ENCODE measurements at regions not wholly inside any gene's neighbourhood (a gene's known extent, or its start where the extent isn't known, plus 50 kb on each side); places are given as distances from the start of the nearest gene placed in this dataset.
"Not testable (repeated sequence)": the region's sequence is repeated elsewhere in the genome, so short reads cannot be mapped to it uniquely, and the experiment has no call there.

DNA sequence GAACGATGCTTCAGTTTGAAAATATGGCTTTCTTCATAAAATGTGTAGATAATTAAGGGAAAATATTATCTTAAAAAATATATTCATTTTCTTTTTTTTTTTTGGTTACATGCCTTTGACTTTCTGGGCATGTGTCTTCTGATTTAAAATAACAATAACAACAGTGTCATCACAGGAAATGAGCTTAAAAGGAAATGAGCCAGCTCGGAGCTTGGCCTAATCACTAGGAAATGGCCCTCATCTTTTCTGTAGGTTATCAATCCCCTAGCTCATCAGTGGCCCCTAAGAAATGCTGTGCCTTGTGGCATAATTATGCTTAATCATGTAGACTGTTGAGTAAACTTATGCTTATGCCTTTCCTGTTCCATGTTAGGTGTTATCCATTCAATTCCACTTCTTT is 141.8 kb upstream of the FHL2 start:
- peaks cover 3% of the 10 kb centered on the region for H3K4me1 Mint-ChIP-seq
- H3K27me3 Mint-ChIP-seq, result peaks cover 30% of the 10 kb centered on the region
- no peak for DNase-seq (ENCODE audit: low spot score in 2 of 2)
- no peak for ATAC-seq (replicated peaks; ENCODE audit: extremely low read depth, poor library complexity, severe bottlenecking)
- no peaks in the 10 kb centered on the region for H3K36me3 Mint-ChIP-seq (ENCODE audit: insufficient read depth)
- H3K27ac Mint-ChIP-seq (ENCODE audit: low read depth), result no peak overlapping the region
- H3K4me3 Mint-ChIP-seq, result no peak overlapping the region
- no peaks in the 10 kb centered on the region for H3K9me3 Mint-ChIP-seq

DNA sequence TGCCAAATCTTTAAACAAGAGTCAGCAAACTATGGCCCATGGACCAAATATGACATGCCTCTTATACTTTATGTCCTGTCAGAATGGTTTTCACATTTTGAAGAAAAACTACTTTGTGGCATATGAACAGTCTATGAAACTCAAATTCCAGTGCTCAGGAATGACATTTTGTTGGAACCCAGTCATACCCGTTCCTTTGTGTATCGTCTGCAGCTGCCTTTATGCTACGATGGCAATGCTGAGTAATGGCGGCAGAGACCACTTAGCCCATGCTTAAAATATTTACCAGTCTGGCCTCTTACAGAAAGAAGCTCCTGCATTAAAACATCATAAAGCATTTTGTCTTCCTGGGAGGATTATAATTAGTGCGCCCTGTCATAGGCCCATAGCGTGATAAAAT is 140.5 kb upstream of the FHL2 start:
- Mint-ChIP-seq H3K4me3 (no peak overlapping the region), H3K27me3 (peaks cover 32% of the 10 kb centered on the region), H3K9me3 (no peaks in the 10 kb centered on the region)

DNA sequence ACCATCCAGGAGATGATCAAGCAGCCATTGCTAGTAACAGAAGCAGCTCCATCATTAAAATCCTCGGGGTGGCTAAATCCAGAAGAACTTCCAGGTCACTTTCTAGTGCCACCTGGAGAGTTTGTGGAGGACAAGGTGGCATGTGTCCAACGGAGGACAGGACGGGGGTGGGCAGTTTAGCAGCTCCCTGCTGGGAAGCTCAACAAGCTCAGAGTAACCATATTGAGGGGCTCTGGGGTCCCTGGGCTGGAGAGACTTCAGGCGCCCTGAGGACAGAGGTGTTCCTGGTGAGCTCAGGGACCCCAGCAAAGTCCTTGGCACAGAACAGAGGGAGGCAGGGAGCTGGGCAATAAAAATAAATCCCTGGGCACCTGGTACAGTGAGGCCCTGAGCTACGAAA is 140.0 kb upstream of the FHL2 start:
- no peaks in the 10 kb centered on the region for H3K9me3 Mint-ChIP-seq
- H3K36me3 Mint-ChIP-seq (ENCODE audit: insufficient read depth), result no peaks in the 10 kb centered on the region
- no peak overlapping the region for H3K4me3 Mint-ChIP-seq
- DNase-seq (ENCODE audit: low spot score in 2 of 2) (no peak), ATAC-seq (replicated peaks; ENCODE audit: extremely low read depth, poor library complexity, severe bottlenecking) (no peak)
- H3K27me3 Mint-ChIP-seq, result peaks cover 32% of the 10 kb centered on the region
- H3K27ac Mint-ChIP-seq (ENCODE audit: low read depth), result no peak overlapping the region
- H3K4me1 Mint-ChIP-seq, result no peaks in the 10 kb centered on the region

More for the DNA sequence above, 140.5 kb upstream of the FHL2 start:
- Mint-ChIP-seq H3K4me1 (no peaks in the 10 kb centered on the region), H3K36me3 (ENCODE audit: insufficient read depth) (no peaks in the 10 kb centered on the region), H3K27ac (ENCODE audit: low read depth) (no peak overlapping the region)
- ATAC-seq (replicated peaks; ENCODE audit: extremely low read depth, poor library complexity, severe bottlenecking), result no peak
- DNase-seq (ENCODE audit: low spot score in 2 of 2), result no peak

DNA sequence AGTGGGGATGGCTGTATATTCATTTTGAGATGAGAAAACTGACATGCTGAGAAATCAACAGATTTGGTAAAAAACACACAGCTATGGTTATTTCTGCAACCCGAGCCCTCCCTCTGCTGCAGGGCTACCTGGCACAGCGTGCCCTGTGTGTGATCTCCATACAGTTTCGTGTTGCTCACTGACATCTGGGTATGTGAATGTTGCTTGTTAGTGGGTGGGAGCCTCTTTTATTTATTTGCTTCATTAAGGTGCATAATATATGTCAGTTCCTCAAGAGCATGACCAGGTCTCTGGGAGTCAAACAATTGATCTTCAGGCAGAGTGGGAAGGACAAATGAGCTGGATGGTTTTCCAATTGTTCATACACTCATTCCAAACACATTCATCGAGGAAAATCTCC is 139.1 kb upstream of the FHL2 start:
- ATAC-seq (replicated peaks; ENCODE audit: extremely low read depth, poor library complexity, severe bottlenecking) (no peak), DNase-seq (ENCODE audit: low spot score in 2 of 2) (no peak)
- H3K36me3 Mint-ChIP-seq (ENCODE audit: insufficient read depth), result no peaks in the 10 kb centered on the region
- no peaks in the 10 kb centered on the region for H3K9me3 Mint-ChIP-seq
- H3K27ac Mint-ChIP-seq (ENCODE audit: low read depth), result no peak overlapping the region
- H3K4me1 Mint-ChIP-seq, result no peaks in the 10 kb centered on the region
- no peak overlapping the region for H3K4me3 Mint-ChIP-seq
- peaks cover 32% of the 10 kb centered on the region for H3K27me3 Mint-ChIP-seq

DNA sequence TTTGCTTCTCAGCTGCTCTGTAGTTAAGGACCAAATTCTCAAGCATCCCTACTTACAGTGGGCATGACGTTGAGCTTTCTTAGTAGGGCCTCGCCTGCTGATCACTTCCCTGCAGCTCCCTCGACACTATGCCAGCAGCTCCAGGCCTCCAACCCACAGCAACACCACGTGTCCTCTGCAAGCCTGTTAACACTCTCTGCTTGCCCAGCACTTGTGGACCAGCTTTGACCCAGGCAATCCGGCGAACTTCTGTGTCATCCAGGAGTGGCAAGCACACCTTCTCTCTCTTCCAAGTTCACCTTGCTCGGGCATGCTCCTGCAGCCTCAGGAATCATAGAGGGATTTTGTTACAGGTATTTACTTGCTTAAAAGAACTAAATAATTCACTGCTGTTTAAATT is 138.6 kb upstream of the FHL2 start:
- no peak for DNase-seq (ENCODE audit: low spot score in 2 of 2)
- no peak overlapping the region for H3K4me3 Mint-ChIP-seq
- ATAC-seq (replicated peaks; ENCODE audit: extremely low read depth, poor library complexity, severe bottlenecking), result no peak
- H3K4me1 Mint-ChIP-seq, result no peaks in the 10 kb centered on the region
- H3K27me3 Mint-ChIP-seq, result peaks cover 32% of the 10 kb centered on the region
- no peak overlapping the region for H3K27ac Mint-ChIP-seq (ENCODE audit: low read depth)
- no peaks in the 10 kb centered on the region for H3K36me3 Mint-ChIP-seq (ENCODE audit: insufficient read depth)
- no peaks in the 10 kb centered on the region for H3K9me3 Mint-ChIP-seq

DNA sequence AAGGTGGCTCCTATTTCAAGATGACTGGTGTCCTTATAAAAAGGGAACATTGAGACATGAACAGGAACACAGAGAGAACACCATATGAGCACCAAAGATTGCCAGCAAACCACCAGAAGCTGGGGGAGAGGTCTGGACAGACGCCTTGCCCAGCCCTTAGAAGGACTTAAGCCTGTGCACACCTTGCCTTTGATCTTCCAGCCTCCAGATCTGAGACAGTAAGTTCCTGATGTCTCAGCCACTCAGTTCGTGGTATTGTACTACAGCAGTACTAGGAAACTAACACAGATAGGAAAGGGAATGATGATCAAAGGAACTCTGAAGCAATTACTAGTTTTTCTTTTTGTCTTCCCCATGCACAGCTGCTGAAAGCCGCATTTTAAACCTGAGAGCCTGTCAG is 137.3 kb upstream of the FHL2 start:
- H3K27me3 Mint-ChIP-seq, result peaks cover 32% of the 10 kb centered on the region
- no peaks in the 10 kb centered on the region for H3K36me3 Mint-ChIP-seq (ENCODE audit: insufficient read depth)
- ATAC-seq (replicated peaks; ENCODE audit: extremely low read depth, poor library complexity, severe bottlenecking) (no peak), DNase-seq (ENCODE audit: low spot score in 2 of 2) (no peak)
- no peak overlapping the region for H3K27ac Mint-ChIP-seq (ENCODE audit: low read depth)
- no peaks in the 10 kb centered on the region for H3K4me1 Mint-ChIP-seq
- H3K4me3 Mint-ChIP-seq, result no peak overlapping the region
- H3K9me3 Mint-ChIP-seq, result no peaks in the 10 kb centered on the region

DNA sequence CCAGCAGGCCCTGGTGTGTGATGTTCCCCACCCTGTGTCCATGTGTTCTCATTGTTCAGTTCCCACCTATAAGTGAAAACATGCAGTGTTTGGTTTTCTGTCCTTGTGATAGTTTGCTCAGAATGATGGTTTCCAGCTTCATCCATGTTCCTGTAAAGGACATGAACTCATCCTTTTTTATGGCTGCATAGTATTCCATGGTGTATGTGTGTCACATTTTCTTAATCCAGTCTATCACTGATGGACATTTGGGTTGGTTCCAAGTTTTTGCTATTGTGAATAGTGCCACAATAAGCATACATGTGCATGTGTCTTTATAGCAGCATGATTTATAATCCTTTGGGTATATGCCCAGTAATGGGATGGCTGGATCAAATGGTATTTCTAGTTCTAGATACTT is 130.4 kb upstream of the FHL2 start:
- not testable (repeated sequence) for H3K27me3 Mint-ChIP-seq; H3K36me3 Mint-ChIP-seq (ENCODE audit: insufficient read depth); DNase-seq (ENCODE audit: low spot score in 2 of 2); H3K4me3 Mint-ChIP-seq; ATAC-seq (replicated peaks; ENCODE audit: extremely low read depth, poor library complexity, severe bottlenecking); H3K27ac Mint-ChIP-seq (ENCODE audit: low read depth); H3K9me3 Mint-ChIP-seq; H3K4me1 Mint-ChIP-seq

DNA sequence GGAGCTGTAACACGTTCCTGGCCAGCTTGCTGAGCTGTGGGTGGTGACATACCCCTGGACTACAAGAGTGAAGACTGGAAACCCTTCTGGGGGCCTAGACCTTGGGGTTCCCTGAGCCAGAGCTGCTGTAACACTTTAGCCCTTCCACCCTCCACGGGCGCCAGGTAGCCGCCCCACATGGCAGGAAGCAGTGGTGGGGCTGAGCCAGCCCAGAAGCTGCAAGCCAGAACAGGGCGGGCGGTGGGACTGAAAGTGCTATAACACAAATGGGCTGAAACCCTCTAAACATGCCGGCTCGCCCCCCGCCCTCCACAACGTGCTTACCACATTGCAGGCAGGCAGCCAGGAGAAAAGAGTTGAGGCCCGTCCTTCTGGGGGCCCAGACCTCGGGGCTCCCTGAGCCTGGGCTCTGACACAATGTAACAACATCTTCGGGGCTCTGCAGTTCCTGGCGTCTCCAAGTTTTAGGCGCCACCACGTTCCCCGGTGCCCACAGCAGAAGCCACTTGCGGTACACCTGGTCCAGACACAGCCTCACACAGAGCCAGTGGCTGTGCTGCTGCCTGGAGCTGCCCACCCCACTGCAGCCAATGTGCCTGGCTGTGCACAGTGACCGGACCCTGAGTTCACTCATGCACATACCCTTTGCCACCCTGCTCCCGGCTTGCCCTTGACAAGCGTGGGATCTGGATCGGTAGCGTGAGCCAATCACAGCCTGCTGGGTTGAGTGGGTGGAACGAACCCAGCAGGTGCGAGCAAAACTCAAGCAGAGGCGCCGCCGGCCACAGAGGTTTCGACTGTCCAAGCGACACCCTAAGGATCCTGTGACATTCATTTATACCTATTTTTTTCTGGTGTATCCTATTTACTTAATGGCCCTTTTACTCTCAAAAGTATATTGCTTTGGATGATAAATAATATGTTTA is 127.4 kb upstream of the FHL2 start:
- H3K27me3 Mint-ChIP-seq, result peaks cover 10% of the 10 kb centered on the region
- H3K4me1 Mint-ChIP-seq, result no peaks in the 10 kb centered on the region
- H3K36me3 Mint-ChIP-seq (ENCODE audit: insufficient read depth), result no peaks in the 10 kb centered on the region
- ATAC-seq (replicated peaks; ENCODE audit: extremely low read depth, poor library complexity, severe bottlenecking), result no peak
- H3K9me3 Mint-ChIP-seq, result no peaks in the 10 kb centered on the region
- H3K27ac Mint-ChIP-seq (ENCODE audit: low read depth), result no peak overlapping the region
- DNase-seq (ENCODE audit: low spot score in 2 of 2), result no peak
- no peak overlapping the region for H3K4me3 Mint-ChIP-seq

DNA sequence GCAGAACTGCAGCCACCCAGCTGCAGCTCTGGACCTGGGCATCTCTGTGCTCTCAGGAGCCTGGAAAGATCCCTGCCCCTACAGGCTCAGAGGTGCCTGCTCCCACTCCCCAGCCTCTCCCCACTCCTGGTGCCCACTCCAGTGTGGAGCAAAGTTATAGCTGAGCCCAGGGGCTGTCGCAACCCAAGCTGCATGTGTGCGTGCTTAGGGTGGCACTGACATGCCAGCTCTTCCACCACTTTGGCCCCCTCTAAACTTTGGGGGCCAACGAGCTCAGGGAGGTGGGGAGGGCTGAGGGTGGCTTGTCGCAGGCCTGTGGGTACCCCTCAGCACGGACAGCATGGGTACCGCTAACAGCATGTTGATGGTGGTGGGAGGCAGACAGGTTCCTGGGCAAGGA is 126.3 kb upstream of the FHL2 start:
- H3K27me3 Mint-ChIP-seq, result peaks cover 10% of the 10 kb centered on the region
- no peak overlapping the region for H3K27ac Mint-ChIP-seq (ENCODE audit: low read depth)
- ATAC-seq (replicated peaks; ENCODE audit: extremely low read depth, poor library complexity, severe bottlenecking), result no peak
- H3K36me3 Mint-ChIP-seq (ENCODE audit: insufficient read depth), result no peaks in the 10 kb centered on the region
- no peak for DNase-seq (ENCODE audit: low spot score in 2 of 2)
- H3K4me1 Mint-ChIP-seq, result no peaks in the 10 kb centered on the region
- H3K4me3 Mint-ChIP-seq, result no peak overlapping the region
- no peaks in the 10 kb centered on the region for H3K9me3 Mint-ChIP-seq

DNA sequence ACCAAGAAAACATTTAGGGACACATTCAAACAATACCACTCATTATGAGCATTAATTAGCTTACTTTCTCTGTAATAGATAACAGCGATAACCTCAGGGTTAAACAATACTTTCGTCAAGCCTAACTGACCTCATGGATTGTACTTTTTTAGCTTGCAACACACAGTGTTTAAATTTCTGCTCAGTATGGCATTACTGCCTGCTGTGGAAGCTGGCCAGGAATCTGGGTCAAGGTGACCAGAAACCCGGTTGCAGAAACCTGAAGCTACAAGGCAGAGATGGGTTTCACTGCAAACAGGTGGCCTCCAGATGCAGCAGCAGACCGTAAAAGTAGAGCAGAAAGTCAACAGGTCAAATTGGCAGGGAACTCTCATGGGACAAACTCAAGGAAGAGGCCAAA is 123.8 kb upstream of the FHL2 start:
- DNase-seq (ENCODE audit: low spot score in 2 of 2) (no peak), ATAC-seq (replicated peaks; ENCODE audit: extremely low read depth, poor library complexity, severe bottlenecking) (no peak)
- Mint-ChIP-seq H3K36me3 (ENCODE audit: insufficient read depth) (no peaks in the 10 kb centered on the region), H3K4me3 (no peak overlapping the region), H3K27me3 (peaks cover 16% of the 10 kb centered on the region), H3K27ac (ENCODE audit: low read depth) (no peak overlapping the region), H3K9me3 (no peaks in the 10 kb centered on the region), H3K4me1 (no peaks in the 10 kb centered on the region)

DNA sequence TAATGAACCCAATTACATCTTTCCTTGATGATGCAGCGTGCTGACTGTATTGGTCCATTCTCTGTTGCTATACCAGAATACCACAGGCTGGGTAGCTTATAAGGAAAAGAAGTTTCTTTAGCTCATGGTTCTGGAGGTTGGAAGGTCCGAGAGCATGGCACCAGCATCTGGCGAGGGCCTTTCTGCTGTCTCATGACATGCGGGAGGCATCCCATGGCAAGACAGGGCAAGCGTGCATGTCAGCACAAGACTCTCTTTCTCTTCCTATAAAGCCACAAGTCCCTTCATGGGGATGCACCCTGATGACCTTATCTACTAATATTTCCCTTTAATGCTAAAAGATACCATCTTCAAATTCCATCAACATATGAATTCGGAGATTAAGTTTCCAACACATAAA is 122.8 kb upstream of the FHL2 start:
- Mint-ChIP-seq H3K9me3 (no peaks in the 10 kb centered on the region), H3K36me3 (ENCODE audit: insufficient read depth) (peaks cover 2% of the 10 kb centered on the region), H3K27ac (ENCODE audit: low read depth) (no peak overlapping the region), H3K27me3 (peaks cover 17% of the 10 kb centered on the region), H3K4me1 (no peaks in the 10 kb centered on the region), H3K4me3 (no peak overlapping the region)
- DNase-seq (ENCODE audit: low spot score in 2 of 2) (no peak), ATAC-seq (replicated peaks; ENCODE audit: extremely low read depth, poor library complexity, severe bottlenecking) (no peak)

DNA sequence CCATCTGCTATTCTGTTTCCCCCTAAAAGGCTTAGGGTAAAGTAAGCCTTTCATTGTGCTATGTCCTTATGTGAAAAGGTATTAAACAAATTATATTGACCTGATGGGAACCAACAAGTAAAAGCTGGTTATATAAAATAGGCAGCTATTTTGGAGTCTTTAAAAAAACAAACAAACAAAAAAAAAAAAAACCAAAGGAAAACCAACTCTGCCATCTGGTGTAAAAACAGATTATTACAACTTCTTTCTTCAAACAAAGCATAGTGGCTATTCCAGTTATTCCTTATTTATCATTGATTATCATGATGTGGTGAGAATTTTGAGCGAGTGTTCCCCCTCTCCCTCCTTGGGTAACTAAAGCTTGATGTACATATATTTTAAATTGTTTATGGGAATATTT is 122.3 kb upstream of the FHL2 start:
- Mint-ChIP-seq H3K4me3 (no peak overlapping the region), H3K36me3 (ENCODE audit: insufficient read depth) (peaks cover 2% of the 10 kb centered on the region), H3K27ac (ENCODE audit: low read depth) (no peak overlapping the region), H3K27me3 (peaks cover 22% of the 10 kb centered on the region), H3K9me3 (no peaks in the 10 kb centered on the region), H3K4me1 (no peaks in the 10 kb centered on the region)
- DNase-seq (ENCODE audit: low spot score in 2 of 2), result no peak
- ATAC-seq (replicated peaks; ENCODE audit: extremely low read depth, poor library complexity, severe bottlenecking), result no peak

DNA sequence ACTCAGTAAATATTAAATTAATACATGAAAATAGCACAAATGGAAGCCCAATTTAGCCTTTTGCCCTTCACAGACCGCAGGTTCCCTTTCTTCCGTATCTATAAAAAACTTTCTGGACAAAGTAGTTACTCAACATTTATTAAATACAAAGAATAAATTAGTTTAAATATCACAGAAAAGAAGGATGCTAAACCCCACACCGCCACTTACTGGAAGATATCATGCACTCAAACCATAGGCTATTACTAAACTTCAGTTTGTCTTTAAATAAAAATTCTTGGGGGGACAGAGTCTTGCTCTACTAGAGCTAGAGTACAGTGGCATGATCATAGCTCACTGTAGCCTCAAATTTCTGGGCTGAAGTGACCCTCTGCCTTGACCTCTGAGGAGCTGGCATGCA is 120.7 kb upstream of the FHL2 start:
- no peaks in the 10 kb centered on the region for H3K4me1 Mint-ChIP-seq
- no peak overlapping the region for H3K27ac Mint-ChIP-seq (ENCODE audit: low read depth)
- H3K36me3 Mint-ChIP-seq (ENCODE audit: insufficient read depth), result peaks cover 2% of the 10 kb centered on the region
- DNase-seq (ENCODE audit: low spot score in 2 of 2), result no peak
- peaks cover 38% of the 10 kb centered on the region for H3K27me3 Mint-ChIP-seq
- H3K9me3 Mint-ChIP-seq, result no peaks in the 10 kb centered on the region
- no peak overlapping the region for H3K4me3 Mint-ChIP-seq
- no peak for ATAC-seq (replicated peaks; ENCODE audit: extremely low read depth, poor library complexity, severe bottlenecking)
